ENCODE measurements at regions not wholly inside any gene's neighbourhood (a gene's known extent, or its start where the extent isn't known, plus 50 kb on each side); places are given as distances from the start of the nearest gene placed in this dataset.

- H3K27me3 ChIP-seq (ENCODE audit: control insufficient read depth, insufficient read depth, low read length) = no peaks in the 10 kb centered on the region
- no peak for DNase-seq
- H3K36me3 ChIP-seq (ENCODE audit: control insufficient read depth in 2 of 3, insufficient read depth in 3 of 3, low read length in 3 of 3) = no peaks in the 10 kb centered on the region
- FAIRE-seq = no peak
- no peak overlapping the region for H3K9ac ChIP-seq (ENCODE audit: low read length in 3 of 3)
- intact Hi-C loops (cut with DNase I) = no loop called here
- no peaks in the 10 kb centered on the region for H3K4me1 ChIP-seq (ENCODE audit: control insufficient read depth in 2 of 3, insufficient read depth in 2 of 3, low read depth in 1 of 3, low read length in 3 of 3)
- no peaks in the 10 kb centered on the region for H3K9me3 ChIP-seq (ENCODE audit: control insufficient read depth in 2 of 3, insufficient read depth in 1 of 3, low read length in 3 of 3)
- H3K27ac ChIP-seq (ENCODE audit: low read depth in 2 of 2, low read length in 2 of 2) = no peak overlapping the region
- TF ChIP-seq CTCF (IDR thresholded peaks at IDR 0.05; ENCODE audit: borderline replicate concordance, extremely low read depth, insufficient read depth) = no peak
- H3K4me3 ChIP-seq (ENCODE audit: low read length in 3 of 3) = no peak overlapping the region
Measured at GRCh38 chr10:121085367-121085766, 234.2 kb downstream of the WDR11 start.

- Histone ChIP-seq H3K4me1 (ENCODE audit: control insufficient read depth in 2 of 3, insufficient read depth in 2 of 3, low read depth in 1 of 3, low read length in 3 of 3) (no peaks in the 10 kb centered on the region), H3K27ac (ENCODE audit: low read depth in 2 of 2, low read length in 2 of 2) (no peak overlapping the region), H3K4me3 (ENCODE audit: low read length in 3 of 3) (no peak overlapping the region), H3K36me3 (ENCODE audit: control insufficient read depth in 2 of 3, insufficient read depth in 3 of 3, low read length in 3 of 3) (no peaks in the 10 kb centered on the region), H3K9me3 (ENCODE audit: control insufficient read depth in 2 of 3, insufficient read depth in 1 of 3, low read length in 3 of 3) (no peaks in the 10 kb centered on the region), H3K27me3 (ENCODE audit: control insufficient read depth, insufficient read depth, low read length) (no peaks in the 10 kb centered on the region), H3K9ac (ENCODE audit: low read length in 3 of 3) (no peak overlapping the region)
- intact Hi-C loops (cut with DNase I) = no loop called here
- no peak for FAIRE-seq
- TF ChIP-seq CTCF (IDR thresholded peaks at IDR 0.05; ENCODE audit: borderline replicate concordance, extremely low read depth, insufficient read depth) = no peak
- DNase-seq = peak in 2 of 5 donors; percentile 54 to 76
Measured at GRCh38 chr10:121087129-121087528, 236.0 kb downstream of the WDR11 start.

GRCh38 chr10:121087688-121088087 is 236.5 kb downstream of the WDR11 start:
- no peak overlapping the region for H3K27ac ChIP-seq (ENCODE audit: low read depth in 2 of 2, low read length in 2 of 2)
- no peaks in the 10 kb centered on the region for H3K36me3 ChIP-seq (ENCODE audit: control insufficient read depth in 2 of 3, insufficient read depth in 3 of 3, low read length in 3 of 3)
- peak overlapping the region in 1 of 3 donors; percentile 2 for H3K4me3 ChIP-seq (ENCODE audit: low read length in 3 of 3)
- FAIRE-seq = no peak
- H3K4me1 ChIP-seq (ENCODE audit: control insufficient read depth in 2 of 3, insufficient read depth in 2 of 3, low read depth in 1 of 3, low read length in 3 of 3) = peaks cover 0 to 3% (median 0%) of the 10 kb centered on the region in 3 donors
- TF ChIP-seq CTCF (IDR thresholded peaks at IDR 0.05; ENCODE audit: borderline replicate concordance, extremely low read depth, insufficient read depth) = no peak
- no peak for DNase-seq
- intact Hi-C loops (cut with DNase I) = no loop called here
- no peaks in the 10 kb centered on the region for H3K27me3 ChIP-seq (ENCODE audit: control insufficient read depth, insufficient read depth, low read length)
- no peaks in the 10 kb centered on the region for H3K9me3 ChIP-seq (ENCODE audit: control insufficient read depth in 2 of 3, insufficient read depth in 1 of 3, low read length in 3 of 3)
- no peak overlapping the region for H3K9ac ChIP-seq (ENCODE audit: low read length in 3 of 3)

GRCh38 chr10:121088524-121088923 is 237.4 kb downstream of the WDR11 start:
- intact Hi-C loops (cut with DNase I) = no loop called here
- Histone ChIP-seq H3K27me3 (ENCODE audit: control insufficient read depth, insufficient read depth, low read length) (no peaks in the 10 kb centered on the region), H3K9me3 (ENCODE audit: control insufficient read depth in 2 of 3, insufficient read depth in 1 of 3, low read length in 3 of 3) (no peaks in the 10 kb centered on the region), H3K36me3 (ENCODE audit: control insufficient read depth in 2 of 3, insufficient read depth in 3 of 3, low read length in 3 of 3) (no peaks in the 10 kb centered on the region), H3K4me1 (ENCODE audit: control insufficient read depth in 2 of 3, insufficient read depth in 2 of 3, low read depth in 1 of 3, low read length in 3 of 3) (peaks cover 0 to 5% (median 0%) of the 10 kb centered on the region in 3 donors), H3K4me3 (ENCODE audit: low read length in 3 of 3) (no peak overlapping the region), H3K27ac (ENCODE audit: low read depth in 2 of 2, low read length in 2 of 2) (no peak overlapping the region), H3K9ac (ENCODE audit: low read length in 3 of 3) (no peak overlapping the region)
- FAIRE-seq = no peak
- DNase-seq = peak in 3 of 5 donors; percentile 52 to 73 (median 72)
- peak; percentile 15 for TF ChIP-seq CTCF (IDR thresholded peaks at IDR 0.05; ENCODE audit: borderline replicate concordance, extremely low read depth, insufficient read depth)

Data from kidney (tissue), 13 donors.